ENCODE measurements at regions not wholly inside any gene's neighbourhood (a gene's known extent, or its start where the extent isn't known, plus 50 kb on each side); places are given as distances from the start of the nearest gene placed in this dataset.
"Not testable (repeated sequence)": the region's sequence is repeated elsewhere in the genome, so short reads cannot be mapped to it uniquely, and the experiment has no call there.

DNA sequence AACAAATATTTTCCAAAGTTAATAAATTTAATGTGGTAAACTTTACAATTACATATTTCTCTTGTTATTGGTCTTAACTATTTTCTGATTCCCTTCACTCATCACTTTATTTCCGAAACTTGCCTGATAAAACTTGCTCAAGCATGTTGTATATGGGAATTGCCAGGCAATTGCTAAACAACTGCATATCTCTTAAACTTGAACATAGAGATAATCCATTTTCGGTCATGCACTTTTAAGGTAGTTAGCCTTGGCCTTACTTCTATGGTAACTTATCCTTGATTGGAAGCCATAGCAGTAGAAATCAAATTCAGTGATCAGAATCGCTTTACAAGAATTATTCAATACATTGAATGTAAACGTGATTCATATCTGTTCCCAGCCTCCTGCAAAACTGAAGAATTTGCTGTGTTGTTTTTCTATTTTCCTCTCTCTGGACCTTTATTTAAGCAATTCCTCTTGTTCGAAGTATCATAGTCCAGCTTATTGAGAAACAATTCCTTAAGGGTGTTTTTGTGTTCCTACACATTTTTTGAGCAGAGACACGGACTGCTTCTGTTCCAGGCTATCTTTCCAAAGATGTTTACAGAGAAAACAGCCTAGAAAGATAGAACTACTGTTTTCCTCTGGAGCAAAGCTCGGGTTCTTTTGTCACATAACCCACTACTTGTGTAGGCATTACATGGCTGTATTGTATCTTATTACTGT is 674.3 kb downstream of the IRS1 start:
- no peak for DNase-seq (ENCODE audit: low read depth in 2 of 2)

DNA sequence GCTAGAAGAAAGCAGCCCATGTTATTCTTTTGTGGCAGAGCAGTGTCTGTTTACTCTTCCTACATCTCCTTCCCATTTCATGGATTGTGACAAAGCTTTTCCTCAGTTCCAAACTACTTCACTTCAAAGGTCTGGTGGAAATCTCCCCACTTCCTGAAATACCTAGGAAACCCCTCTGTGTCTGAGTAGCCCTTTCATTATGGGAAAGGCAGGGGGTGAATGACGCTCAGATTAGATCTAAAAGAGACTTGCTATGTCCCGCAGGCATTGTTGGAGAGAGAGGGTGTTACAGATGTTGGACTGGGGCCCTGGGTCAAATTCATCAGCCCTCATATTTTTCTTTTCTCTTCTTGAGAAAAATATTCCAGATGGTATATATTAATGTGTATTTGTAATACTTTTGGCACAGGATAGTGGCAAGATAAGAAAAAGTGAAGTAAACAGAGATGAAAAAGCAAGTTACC is 675.0 kb downstream of the IRS1 start:
- DNase-seq (ENCODE audit: low read depth in 2 of 2), result no peak

DNA sequence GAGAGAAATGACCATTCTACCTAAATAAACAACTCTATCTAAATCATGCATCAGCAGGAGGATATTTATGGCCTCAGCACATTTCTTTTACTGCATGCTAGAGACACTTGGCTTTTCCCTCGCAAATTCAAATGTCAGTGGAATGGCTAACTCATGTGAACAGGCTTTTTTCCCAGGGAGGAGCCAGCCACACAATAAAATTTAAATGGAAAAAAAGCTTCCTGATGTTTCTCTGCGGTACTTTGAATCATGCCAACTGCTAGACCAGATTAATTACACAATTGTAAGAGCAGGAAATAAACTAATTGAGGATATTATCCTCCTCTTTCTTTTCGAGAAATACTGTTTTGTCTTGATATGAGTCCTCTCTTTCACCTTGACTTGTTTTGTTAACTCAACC is 676.3 kb downstream of the IRS1 start:
- DNase-seq (ENCODE audit: low read depth in 2 of 2), result no peak

DNA sequence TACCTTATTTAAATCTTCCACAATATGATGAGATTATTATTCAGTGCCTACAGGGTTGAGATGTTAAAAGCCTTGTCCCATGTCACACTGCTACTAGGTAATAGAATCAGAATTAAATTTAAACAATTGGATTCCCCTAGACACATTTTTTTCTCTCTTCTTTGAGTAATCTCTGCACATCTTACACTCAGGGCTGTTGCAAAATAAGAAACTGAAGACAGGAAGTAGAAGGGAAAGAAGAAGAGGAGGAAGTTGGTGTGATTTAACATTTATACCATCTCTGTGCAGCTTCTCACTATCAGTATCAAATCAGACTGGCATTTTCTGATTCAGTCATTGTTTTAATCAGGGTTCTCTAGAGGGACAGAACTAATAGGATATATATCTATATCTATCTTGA is 677.6 kb downstream of the IRS1 start:
- DNase-seq (ENCODE audit: low read depth in 2 of 2), result no peak

DNA sequence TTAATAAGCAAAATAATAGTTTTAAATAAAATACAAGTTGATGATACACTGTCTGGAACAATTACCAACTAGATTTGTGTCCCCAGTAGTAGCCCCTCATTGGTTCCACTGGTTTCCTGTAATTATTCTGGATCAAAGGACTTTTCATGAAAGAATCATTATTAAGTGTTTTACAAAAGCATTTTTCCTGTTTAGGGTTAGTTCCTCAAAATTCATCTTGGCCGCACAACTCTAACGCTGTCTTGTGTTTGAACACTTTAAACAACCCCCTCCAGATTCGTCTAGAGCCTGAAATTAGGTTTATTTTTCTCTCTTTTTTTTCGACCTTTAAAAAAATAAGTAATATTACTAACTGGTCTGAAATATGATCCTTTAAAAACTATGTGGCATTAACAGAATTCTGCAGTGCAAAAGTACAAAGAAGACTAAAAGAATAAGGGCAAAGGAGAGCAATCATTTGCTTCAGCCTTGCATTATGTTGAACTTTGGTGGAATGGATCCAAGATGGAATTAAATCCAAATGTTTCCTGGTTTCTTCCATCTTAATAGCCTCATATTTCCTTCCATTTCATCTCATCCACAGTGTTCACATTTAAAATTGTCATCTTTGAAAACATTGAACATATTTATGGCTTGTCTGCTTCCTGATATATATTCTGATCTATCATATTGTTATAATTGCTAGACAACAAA is 678.4 kb downstream of the IRS1 start:
- DNase-seq (ENCODE audit: low read depth in 2 of 2), result peak in 1 of 2 experiments; percentile 36

DNA sequence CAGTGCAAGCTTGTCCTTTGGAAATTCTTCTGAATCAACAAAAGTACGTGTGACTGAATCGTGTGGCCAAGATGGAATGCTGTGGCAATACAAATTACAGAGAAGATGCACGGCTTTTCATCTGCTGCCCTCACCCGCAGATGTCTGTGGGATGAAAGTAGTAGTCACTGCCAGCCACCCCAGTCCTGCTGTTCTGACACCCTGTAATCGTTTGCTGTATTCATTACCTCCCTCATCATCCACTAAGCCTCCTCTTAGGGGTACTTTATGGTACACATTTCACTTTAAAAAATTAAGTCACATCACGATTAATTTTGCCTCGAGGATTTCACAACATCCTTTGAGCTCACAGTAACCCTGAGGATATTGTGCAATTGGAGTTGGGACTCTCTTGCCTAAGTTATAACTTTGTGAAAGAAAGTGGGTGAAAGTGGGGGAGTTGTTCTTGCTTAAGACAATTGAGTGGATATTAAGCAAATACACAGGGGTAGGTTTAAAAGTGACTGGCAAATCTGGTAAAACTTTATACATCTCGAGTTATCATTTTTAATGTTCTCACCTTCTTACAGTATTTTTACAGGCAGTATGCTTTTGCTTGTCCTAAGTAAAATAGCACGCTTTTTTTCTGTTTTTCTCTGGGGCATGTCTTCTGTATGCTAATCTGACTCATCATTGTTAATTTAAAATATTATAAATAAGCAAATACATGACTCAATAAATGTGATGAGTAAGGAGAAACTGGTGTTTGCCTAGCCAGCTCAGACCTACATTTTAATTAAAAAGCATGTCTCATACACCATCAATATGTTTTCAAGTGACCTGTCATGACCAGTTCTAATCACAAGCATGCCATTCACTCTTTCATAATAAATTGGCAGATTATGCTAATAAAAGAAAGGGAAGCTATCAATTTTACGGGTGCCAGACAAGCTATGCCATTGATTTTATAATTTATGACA is 680.9 kb downstream of the IRS1 start:
- DNase-seq (ENCODE audit: low read depth in 2 of 2), result peak; percentile 86 to 88

DNA sequence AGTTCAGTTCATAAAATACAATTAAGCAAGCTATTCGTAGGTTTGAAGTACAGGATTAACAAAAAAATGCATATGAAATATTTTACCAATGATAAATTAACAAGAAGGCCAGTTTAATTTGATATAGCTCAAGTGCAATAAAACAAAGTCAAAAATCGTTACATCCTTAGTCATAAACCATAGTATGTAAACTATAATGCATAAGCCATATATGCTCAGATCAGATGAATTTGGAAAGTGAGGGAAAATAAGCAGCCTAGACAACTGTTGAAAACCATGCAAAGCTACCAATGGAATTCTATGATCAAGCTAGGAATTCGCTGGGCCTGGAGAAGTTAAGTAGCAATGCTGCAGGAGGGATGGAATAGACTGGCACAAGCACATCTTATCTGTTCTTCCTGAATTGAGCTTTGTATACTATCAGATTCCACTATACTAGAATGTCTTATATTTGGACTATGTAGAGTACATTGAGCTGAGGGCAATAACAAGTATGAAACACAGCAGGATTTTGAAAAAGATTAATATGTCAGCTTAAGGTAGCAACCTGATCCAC is 682.0 kb downstream of the IRS1 start:
- DNase-seq (ENCODE audit: low read depth in 2 of 2), result peak; percentile 75 to 77

DNA sequence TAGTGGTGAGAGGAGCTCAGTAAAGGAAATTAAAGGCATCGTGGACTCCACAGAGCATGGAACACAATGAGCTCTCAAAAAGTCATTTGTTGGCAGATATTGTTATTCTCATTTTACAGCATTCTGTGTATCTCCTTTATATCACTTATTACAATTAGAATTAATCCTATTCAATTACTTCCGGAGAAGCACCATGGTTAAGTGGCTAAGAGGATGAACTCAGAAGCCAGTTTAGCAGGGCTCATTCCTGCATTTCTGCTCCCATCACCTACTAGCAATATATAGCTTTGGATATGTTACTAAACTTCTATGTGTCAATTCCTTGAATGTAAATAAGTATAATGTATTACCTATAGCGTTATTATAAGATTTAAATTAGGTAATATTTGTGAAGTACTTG is 683.3 kb downstream of the IRS1 start:
- no peak for DNase-seq (ENCODE audit: low read depth in 2 of 2)

DNA sequence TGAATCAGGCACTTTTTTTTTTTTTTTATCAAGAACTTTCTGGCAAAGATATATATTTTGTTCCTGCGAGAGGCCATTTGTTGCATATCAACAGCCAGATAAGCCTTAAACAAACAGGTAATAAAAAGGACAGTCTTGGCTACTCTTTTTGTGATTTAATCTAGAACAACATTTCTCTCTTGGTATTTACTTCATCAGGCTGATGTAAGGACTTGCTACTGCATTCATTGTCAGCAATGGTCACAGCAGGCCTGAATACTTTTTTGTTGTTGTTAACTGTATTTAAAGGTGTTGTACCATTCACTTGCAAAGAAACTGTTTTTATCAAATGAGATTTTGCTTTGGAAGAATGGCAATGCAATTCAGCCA is 683.8 kb downstream of the IRS1 start:
- DNase-seq (ENCODE audit: low read depth in 2 of 2), result no peak

DNA sequence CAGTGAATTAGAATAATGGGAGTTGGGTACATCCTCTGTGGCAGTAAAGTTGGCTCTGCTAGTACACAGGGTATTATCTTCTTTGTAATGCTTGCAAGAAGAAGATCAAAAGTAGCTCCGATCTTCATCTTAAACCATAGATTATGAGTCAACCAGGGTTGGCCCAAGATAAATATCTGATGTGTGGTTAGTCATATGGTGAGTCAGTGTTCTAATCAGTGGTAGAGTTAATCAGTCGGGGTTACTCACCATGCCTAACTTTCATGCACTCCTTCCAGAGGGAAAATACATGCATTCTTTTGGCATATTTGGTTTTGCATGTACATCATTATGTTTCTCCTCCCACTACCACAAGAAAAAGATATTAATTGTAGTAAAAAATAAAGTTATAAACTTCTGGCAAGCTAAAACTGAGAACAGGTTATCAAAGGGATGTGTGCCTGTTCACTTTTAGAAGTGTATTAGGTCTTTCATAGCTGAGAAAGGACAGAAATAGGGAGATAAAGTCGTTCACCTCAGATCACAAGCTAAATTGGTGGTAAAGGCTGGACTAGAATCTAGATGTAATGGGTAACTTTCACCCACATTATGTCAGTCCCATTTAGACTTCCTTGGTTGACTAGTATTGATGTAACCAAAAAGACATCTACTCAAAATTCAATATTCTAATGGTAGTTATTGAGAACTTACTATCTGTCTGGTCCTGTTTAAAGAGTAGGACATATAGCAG is 684.4 kb downstream of the IRS1 start:
- peak; percentile 94 to 95 for DNase-seq (ENCODE audit: low read depth in 2 of 2)

DNA sequence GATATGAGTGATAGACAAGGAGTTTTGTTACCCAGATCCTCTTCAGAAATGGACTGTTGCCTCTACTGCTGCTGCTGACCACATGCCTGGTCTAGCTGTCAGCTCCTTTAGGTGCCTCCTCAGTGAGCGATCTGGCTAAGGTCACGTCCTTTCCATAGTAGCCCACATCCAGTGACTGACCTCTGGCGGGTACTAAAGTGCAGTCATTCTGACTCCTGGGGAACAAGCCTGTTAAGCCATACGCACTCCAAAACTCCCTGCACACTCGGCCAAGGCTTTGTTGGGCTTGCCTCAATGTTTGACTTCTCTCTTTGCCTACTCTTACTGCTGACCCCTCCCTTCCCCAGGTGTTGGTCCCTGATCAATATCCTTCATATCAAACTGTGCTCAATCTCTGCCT is 685.2 kb downstream of the IRS1 start:
- DNase-seq (ENCODE audit: low read depth in 2 of 2), result no peak

DNA sequence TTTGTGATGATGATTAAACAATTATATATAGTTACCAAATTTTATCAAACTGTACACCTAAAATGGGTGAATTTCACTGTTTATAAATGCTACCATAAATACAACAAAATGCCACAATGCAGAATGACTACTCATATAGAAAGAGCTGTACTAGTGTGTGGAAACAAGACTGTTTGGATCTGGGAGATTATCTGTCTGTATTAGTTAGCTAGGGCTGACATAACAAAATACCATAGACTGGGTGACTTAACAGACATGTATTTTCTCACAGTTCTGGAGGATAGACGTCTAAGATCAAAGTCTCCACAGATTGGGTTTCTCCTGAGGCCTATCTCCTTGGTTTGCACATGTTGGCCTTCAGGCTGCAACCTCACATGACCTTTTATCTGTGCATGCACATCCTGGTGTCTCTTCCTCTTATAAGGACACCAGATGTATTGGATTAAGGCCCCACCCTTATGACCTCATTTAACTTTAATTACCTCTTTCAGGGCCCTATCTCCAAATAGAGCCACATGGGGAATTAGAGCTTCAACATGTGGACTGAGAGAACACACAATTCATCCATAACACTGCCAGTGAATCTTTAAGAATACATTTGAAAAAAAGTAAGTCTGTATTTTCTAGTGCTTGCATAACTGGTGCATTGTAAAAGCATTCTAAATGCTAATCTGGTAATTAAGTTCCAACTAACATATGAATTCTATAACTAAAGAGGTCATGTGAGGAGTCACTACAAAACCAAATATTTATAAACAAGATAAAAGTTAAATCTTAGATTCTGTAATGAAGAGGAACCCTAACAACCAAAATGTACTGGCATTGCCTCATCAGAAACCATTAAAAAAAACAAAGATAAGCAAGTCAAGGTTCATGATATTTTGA is 699.6 kb downstream of the NYAP2 start:
- DNase-seq (ENCODE audit: low read depth in 2 of 2), result no peak

DNA sequence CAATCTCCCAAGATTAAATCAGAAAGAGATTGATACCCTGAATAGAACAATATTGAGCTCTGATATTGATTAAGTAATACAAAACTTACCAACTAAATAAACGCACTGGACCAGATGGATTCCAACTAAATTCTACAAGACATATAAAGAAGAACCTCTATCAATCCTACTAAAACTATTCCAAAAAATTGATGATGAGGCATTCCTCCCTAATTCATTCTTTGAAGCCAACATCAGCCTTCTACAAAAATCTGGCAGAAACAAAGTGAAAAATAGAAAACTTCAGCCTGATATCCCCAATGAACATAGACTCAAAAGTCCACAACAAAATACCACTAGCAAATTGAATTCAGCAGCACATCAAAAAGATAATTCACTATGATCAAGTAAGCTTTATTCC is 695.5 kb downstream of the NYAP2 start:
- DNase-seq (ENCODE audit: low read depth in 2 of 2), result no peak

DNA sequence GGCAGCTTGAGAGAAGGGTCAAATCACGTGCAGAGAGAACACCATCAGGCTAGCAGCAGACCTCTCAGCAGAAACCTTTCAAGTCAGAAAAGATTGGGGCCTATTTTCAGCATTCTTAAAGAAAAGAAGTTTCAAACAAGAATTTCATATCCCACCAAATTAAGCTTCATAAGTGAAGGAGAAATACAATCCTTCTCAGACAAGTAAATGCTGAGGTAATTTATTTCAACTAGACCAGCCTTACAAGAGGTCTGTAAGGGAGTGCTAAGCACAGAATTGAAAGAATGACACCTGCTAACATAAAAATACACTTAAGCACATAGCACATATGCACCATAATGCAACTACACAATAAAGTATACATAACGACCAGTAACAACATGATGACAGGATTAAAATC is 693.9 kb downstream of the NYAP2 start:
- DNase-seq (ENCODE audit: low read depth in 2 of 2), result no peak

DNA sequence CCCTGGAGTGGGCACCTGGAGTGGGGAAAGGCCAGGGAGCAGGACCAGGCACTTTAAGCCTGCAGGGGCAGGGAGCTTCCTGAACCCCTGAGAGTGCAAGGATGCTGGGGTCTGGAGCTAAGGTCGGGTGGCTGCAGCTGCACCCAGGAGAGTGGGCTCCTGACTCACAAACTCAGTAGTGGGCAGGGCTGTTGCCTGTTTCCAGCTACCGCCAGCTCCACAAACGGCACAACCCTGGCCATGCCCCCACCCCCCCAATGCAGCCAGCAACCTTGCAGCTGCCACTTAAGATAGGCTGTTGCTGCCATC is 688.8 kb downstream of the NYAP2 start:
- no peak for DNase-seq (ENCODE audit: low read depth in 2 of 2)

DNA sequence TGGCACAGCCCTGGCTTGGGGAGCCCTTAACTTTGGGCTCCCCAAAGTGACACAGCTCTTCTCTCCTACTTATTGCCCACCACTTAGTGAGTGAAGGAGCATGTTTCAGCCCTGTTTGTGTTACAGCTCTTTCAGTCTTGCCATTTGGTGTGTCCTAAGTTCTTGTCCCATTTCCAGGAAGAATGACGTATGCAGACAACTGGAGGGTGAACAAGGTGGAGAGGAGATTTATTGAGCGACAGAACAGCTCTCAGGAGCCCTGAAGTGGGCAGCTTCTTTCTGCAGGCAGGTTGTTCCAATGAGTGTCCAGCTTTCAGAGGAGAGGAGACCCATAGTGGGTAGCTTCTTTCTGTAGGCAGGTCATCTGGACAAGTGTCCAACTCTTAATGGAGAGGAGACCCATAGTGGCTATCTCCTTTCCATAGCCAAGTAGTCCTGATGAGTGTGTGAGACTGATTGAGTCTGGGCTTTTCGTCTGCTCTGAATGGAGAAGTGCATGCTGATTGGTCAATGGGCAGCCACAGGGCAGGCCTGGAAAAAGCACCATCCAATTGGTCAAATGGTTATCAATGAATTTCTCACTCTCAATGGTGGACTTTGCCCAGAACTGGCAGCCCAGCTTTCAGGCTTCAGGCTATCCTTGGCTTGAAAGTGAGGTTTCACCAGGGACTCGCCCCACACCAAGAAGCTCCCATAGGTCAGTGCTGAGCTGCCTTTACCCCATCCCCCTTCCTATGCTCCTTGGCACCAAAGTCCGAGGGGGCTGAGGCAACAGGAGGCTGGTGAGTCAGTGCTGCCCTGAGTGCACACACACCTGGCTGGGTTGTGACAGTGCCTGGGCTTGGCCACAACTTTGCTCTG is 688.2 kb downstream of the NYAP2 start:
- no peak for DNase-seq (ENCODE audit: low read depth in 2 of 2)

DNA sequence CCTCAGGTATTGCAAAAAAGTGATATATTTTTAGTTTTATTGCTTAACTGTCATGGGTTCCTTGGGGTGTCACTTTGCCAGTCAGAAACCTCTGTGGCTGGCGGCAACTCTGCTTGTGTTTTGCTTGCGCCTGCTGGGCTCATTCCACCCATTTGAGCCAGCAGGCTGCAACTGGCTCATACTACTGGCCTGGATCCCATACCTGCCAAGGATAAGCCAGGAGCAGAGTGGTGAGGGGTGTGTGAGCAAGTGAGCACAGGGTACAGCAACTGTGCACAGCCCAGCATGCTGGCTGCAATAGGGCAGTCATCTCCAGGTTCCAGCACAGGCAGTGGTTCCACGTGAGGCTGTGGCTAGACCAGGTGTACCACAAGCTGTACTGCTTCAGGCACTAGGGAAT is 687.5 kb downstream of the NYAP2 start:
- no peak for DNase-seq (ENCODE audit: low read depth in 2 of 2)

DNA sequence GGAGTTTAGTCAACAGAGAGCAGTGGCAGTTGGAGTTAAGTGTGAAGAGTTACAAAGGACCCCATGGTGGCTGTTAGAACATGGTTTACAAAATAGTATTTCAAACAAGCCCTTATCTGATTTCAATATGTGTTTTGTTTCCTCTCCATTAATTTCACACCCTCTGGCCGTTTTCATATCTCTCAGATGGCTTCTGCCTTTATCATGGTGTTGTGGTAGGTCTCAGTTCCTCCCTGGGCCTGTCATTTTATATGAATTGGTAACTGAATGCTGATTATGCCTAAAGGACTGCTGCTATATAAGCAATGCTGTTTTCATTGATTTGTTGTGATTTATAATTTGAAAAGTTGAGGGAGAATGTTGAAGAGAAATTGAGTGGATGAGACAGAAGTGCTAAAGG is 686.7 kb downstream of the NYAP2 start:
- no peak for DNase-seq (ENCODE audit: low read depth in 2 of 2)

DNA sequence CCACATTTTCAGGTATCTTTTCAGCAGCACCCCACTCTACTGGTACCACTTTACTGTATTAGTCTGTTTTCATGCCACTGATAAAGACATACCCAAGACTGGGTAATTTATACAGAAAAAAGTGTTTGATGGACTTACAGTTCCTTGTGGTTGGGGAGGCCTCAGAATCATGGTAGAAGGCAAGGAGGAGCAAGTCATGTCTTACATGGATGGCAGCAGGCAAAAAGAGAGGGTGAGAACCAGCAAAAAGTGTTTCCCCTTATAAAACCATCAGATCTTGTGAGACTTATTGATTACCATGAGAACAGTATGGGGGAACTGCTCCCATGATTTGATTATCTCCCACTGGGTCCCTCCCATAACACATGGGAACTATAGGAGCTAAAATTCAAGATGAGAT is 685.9 kb downstream of the NYAP2 start:
- DNase-seq (ENCODE audit: low read depth in 2 of 2), result not testable (repeated sequence)

DNA sequence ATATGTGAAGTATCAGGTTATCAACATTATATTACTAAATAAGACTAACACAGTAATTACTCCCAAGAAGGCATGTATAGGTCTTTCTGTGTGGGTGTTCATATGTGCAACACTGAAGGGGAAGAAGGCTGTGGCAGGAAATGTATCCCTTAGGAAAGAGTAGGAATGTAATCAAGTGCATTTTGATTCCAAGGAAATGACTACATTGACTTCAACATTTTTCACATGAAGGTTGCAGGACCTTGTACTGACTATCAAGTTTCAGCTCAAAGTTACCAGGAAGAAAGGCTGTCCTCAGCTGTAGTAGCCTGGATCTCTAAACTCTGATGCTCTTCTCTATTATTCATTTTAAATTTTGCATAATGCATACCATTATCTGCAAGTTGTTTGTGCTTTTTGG is 680.8 kb downstream of the NYAP2 start:
- peak; percentile 67 to 74 for DNase-seq (ENCODE audit: low read depth in 2 of 2)

All from fibroblast of skin of left quadriceps (primary cell).